GM21737 (cell line): ENCODE measurements at regions not wholly inside any gene's neighbourhood (a gene's known extent, or its start where the extent isn't known, plus 50 kb on each side); places are given as distances from the start of the nearest gene placed in this dataset.

Source experiments
- ATAC-seq: cut with Tn5 transposase; IDR thresholded peaks from one replicate; pipeline ENCODE4 v1.9.1; 2021; ENCODE audit warnings: mild to moderate bottlenecking, moderate library complexity; ENCODE audit not compliant: unreplicated experiment

GRCh38 chr1:96374076-96374762 lies 347.4 kb upstream of the PTBP2 start:
- ATAC-seq = no peak

DNA sequence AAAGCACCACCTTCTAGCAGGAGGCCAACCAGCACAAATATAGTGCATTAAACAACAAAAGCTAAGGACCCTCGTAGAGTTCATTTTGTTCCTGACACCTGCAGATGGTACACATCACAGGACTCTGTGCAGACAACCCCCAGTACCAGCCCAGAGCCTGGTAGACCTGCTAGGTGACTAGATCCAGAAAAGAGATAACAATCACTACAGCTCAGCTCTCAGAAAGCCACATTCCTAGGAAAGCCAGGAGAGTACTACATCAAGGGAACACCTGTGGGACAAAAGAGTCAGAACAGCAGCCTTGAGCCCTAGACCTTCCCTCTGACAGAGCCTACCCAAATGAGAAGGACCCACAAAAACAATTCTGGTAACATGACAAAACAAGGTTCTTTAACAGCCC lies 344.7 kb upstream of the PTBP2 start:
- ATAC-seq = no peak

GRCh38 chr1:96384611-96385010 lies 337.0 kb upstream of the PTBP2 start:
- ATAC-seq = no peak

DNA sequence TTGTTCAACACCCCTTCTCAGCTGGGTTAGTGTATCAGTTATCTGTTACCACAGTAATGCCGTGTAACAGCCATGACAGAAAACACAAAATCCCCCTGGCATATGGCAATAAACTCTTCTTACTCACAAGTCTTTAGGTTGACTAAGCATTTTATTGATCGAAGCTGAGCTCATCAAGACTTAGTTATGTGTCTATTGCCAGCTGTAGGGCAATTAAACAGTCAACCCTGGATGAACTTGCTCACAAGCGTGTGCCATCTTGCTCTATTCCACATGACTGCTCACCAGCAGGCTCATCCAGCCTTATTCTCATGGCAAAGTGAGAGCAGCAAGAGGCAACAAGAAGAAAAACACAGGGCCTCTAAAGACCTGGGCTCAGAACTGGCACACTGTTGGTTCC lies 333.8 kb upstream of the PTBP2 start:
- ATAC-seq = no peak

GRCh38 chr1:96388421-96389310 lies 332.9 kb upstream of the PTBP2 start:
- ATAC-seq = no peak

DNA sequence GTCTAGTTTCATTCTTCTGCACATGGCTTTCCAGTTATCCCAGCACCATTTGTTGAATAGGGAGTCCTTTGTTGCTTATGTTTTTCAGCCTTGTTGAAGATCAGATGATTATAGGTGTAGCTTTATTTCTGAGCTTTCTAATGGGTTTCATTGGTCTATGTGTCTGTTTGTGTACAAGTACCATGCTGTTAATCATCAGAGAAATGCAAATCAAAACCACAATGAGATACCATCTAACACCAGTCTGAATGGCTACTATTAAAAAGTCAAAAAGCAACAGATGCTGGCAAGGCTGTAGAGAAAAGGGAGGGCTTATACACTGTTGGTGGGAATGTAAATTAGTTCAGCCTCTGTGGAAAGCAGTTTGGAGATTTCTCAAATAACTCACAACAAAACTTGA lies 321.5 kb upstream of the PTBP2 start:
- no peak for ATAC-seq

DNA sequence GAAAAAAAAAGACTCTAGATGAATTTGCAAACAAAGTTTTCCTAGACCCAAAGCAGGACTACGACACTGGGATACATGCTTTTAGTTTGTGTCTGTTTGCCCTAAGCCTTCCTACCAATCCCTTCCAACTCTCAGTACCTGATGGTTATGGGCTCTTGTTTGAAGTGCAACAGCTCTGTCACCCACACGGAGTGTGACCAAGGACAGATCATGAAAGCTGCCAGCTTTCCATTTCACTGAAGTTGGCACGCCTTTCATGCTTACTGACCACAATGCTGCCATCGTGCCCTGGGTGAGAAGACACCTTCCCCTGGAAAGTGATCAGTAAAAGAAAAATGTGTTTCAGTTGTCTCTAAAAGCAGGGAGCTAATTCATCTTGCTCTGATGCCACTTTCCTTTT lies 312.5 kb upstream of the PTBP2 start:
- ATAC-seq = no peak

DNA sequence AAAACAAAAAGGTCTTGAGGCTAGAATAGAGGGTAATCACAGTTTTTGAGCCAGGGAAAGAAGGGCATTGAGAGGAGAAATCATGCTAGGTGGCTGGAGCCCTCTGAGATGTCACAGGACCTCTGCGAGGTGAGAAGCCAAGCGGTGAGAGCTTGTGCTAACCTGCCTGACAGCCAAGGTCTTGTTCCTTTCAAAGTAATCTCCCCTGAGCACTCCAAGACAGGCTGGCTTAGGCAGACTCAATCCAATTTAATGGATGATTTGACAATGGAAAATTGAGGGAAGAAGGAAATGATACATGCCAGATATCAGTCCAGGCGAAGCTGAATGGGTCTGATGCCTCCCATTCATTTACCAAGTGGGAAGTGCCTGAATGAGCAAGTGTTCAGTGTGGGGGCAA lies 311.9 kb upstream of the PTBP2 start:
- ATAC-seq = no peak

DNA sequence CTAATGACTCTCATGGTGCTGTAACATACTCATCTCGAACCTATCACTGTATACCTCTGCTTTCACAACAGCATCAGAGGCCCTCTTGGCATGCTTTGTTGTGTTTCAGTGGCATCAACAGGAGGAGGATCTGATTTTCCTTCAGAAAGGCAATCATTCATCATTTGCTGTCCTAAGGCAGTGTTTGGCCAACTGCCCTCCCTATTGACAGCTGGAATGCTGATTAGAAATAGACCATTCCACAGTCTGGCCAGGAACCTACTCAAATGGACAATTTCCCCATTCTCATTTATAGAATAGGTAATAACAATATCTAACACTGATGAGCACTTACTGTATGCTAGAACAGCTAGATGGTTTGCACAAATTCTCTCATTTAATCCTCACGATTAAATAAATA lies 310.6 kb upstream of the PTBP2 start:
- ATAC-seq = no peak

DNA sequence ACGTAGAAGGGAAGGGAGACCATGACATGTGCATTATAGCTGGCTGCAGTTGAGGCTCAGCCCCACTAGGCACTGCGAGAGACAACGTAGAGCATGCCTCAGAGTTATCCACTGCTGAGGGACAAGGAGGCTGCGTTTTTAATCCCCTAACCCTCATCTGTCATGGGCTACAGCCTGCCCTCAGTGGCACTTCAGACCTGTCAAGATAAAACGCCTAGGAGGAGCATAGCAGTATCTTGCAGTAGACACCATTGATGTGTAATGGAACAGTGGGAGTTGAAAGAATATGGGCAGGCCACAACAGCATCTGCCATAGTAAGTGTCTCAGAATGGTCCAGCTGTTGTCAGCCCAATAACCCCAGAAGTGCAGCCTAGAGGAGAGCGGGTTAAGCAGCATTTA lies 307.0 kb upstream of the PTBP2 start:
- no peak for ATAC-seq

- no peak for ATAC-seq
These were observed 305.4 kb upstream of the PTBP2 start for GRCh38 chr1:96416111-96416595.

- ATAC-seq = peak; percentile 98
These were observed 304.7 kb upstream of the PTBP2 start for GRCh38 chr1:96416701-96417444.

- no peak for ATAC-seq
These were observed 302.6 kb upstream of the PTBP2 start for GRCh38 chr1:96418969-96419368.

DNA sequence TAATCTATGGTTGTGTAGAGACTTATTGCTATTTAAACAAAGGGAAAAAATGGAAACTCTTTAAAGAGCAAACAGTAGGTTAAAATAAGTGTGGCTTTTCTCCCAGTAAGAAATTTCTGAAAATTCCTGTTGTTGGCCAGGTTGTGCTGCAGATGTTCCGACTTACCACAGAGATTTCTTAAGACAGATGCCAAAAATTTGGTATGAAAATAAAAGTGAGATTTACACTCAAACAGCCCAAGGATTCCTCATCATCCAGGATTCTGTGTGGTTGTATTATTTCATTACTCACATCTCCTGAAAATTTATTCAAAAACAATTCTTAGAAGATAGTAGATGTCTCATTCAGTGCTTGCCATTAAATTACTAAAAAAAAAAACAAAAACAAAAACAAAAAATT lies 296.7 kb upstream of the PTBP2 start:
- ATAC-seq = no peak

- ATAC-seq = no peak
These were observed 296.0 kb upstream of the PTBP2 start for GRCh38 chr1:96425382-96426129.

- ATAC-seq = no peak
These were observed 294.0 kb upstream of the PTBP2 start for GRCh38 chr1:96427616-96428015.

DNA sequence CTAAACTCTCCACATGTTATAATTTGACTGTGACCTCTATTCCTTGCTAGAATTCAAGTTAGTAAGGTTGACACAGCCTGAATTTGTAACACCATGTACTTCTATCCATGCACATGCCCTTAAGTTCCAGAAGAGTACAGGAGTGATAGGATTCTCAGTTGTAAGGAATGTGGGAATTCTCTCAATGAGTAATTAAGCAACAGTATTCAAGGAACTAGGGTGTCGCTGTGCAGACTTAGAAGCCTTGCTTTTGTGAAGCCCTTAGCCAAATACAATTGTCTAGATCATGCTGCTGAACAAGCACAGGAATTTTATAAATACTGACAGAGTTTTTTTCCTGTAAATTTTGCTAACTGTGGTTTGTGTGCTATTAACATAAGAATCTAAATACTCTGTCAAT lies 276.3 kb upstream of the PTBP2 start:
- ATAC-seq = no peak

GRCh38 chr1:96464066-96464465 lies 257.5 kb upstream of the PTBP2 start:
- ATAC-seq = no peak

- no peak for ATAC-seq
These were observed 257.1 kb upstream of the PTBP2 start for GRCh38 chr1:96464522-96464921.

DNA sequence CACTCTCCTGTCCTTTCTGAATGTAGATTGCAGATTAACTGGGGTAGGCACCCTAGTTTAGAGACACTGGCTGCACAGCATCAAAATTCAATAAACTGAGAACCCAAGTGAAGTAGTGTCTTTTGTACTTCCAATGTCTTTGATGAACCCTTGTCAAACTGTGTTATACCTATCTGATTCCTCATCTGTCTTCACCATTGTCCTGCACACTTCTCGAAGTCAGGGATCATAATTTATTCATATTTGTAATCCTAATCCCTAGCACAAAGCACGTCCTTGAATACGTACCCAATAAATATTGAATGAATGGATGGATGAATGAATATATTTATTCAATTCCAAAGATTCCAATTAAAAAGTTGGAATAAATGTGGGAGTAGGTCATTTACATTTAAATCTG lies 256.6 kb upstream of the PTBP2 start:
- ATAC-seq = no peak

DNA sequence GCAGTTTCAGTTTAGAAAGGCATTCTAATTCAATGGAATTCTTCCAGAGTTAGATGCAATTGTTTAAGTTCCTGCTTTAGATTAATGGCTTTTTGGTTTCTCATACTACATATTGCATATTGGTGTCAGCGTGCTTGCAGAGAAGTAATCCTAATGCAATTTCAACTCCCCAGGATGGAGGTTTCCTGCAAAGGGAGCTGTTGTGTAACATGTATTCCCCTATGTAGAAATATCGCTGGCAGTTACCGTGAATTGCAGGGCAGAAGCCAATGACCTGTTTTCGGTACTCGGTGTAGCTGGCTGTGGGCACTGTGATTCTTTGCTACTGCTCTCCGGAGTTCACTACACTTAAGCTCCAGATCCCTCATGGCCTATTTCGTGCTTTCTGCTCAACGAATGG lies 256.1 kb upstream of the PTBP2 start:
- ATAC-seq = no peak
